Caco-2 (cell line): ENCODE measurements at regions not wholly inside any gene's neighbourhood (a gene's known extent, or its start where the extent isn't known, plus 50 kb on each side); places are given as distances from the start of the nearest gene placed in this dataset.

Experiments
- BruUV-seq: library from RNA; stranded (reverse); fragments of 400-500 nt; replicated peaks from 2 replicates; lab custom pipeline; 2021; lab: Mats Ljungman, UMichigan
- CTCF ChIA-PET: fragments of 300-600 bp; sonication (Branson Sonifier 250); formaldehyde crosslinking; loops from one replicate; lab custom pipeline; 2022; ENCODE audit warnings: antibody characterized with exemption; lab: Charles Lee
- POLR2A ChIA-PET: fragments of 300-600 bp; sonication (Branson Sonifier 250); formaldehyde crosslinking; loops from one replicate; lab custom pipeline; 2022; ENCODE audit warnings: antibody characterized with exemption; lab: Charles Lee
- DNase-seq, 2 experiments: peaks; one replicate each; pipeline versions ENCODE4 v3.0.0 to v3.0.0-alpha.2; 2020 to 2022
- H3K27me3 ChIP-seq: replicated peaks from 2 replicates; pipeline ENCODE4 v1.6.0; 2011; ENCODE audit warnings: low read length; ENCODE audit not compliant: control insufficient read depth, insufficient read depth
- H3K36me3 ChIP-seq: 2 replicates; pipeline ENCODE4 v1.5.1; 2011; ENCODE audit warnings: low read length; ENCODE audit not compliant: control insufficient read depth, insufficient read depth
- H3K4me1 ChIP-seq: fragments of 250-450 bp; sonication (Bioruptor Pico); 2 replicates; pipeline ENCODE4 v1.5.1; 2020; ENCODE audit warnings: mild to moderate bottlenecking
- H3K4me3 ChIP-seq: 2 replicates; pipeline ENCODE4 v1.5.1; 2011; ENCODE audit warnings: low read depth, mild to moderate bottlenecking, control low read depth, low read length
- H3K9me3 ChIP-seq: fragments of 250-450 bp; sonication (Bioruptor Pico); 2 replicates; pipeline ENCODE4 v1.5.1; 2020; ENCODE audit warnings: mild to moderate bottlenecking, moderate library complexity
- H3K27ac Mint-ChIP-seq: one replicate; pipeline ENCODE4 v1.8.0; 2022; ENCODE audit warnings: mixed read lengths; ENCODE audit not compliant: unreplicated experiment
- H3K27me3 Mint-ChIP-seq: one replicate; pipeline ENCODE4 v1.8.0; 2022; ENCODE audit warnings: mixed read lengths; ENCODE audit not compliant: insufficient read depth, unreplicated experiment
- H3K36me3 Mint-ChIP-seq: one replicate; pipeline ENCODE4 v1.8.0; 2022; ENCODE audit warnings: mild to moderate bottlenecking, mixed read lengths; ENCODE audit not compliant: insufficient read depth, unreplicated experiment
- H3K4me1 Mint-ChIP-seq: one replicate; pipeline ENCODE4 v1.8.0; 2022; ENCODE audit warnings: low read depth, mixed read lengths; ENCODE audit not compliant: unreplicated experiment
- H3K4me3 Mint-ChIP-seq: one replicate; pipeline ENCODE4 v1.8.0; 2022; ENCODE audit warnings: mild to moderate bottlenecking, moderate library complexity, mixed read lengths; ENCODE audit not compliant: unreplicated experiment
- H3K9me3 Mint-ChIP-seq: one replicate; pipeline ENCODE4 v1.8.0; 2022; ENCODE audit warnings: mixed read lengths; ENCODE audit not compliant: unreplicated experiment
- CTCF ChIP-seq, 2 experiments: fragments of 200-600 bp in 1 of 2; IDR thresholded peaks; 1 replicate in 1 of 2; 2 replicates in 1 of 2; pipeline versions ENCODE4 v1.5.1 to v1.8.0; 2011 to 2022; ENCODE audit warnings: antibody characterized with exemption in 1 of 2, control low read depth in 1 of 2, inconsistent platforms in 1 of 2, low read depth in 1 of 2, low read length in 1 of 2, mild to moderate bottlenecking in 1 of 2, moderate library complexity in 1 of 2; ENCODE audit not compliant: insufficient read depth in 1 of 2, severe bottlenecking in 1 of 2, unreplicated experiment in 1 of 2
- intact Hi-C: fragments of 100-400 bp; cut with micrococcal nuclease; formaldehyde crosslinking; loops from one replicate; pipeline ENCODE4 v1.10.0; 2022; ENCODE audit not compliant: unreplicated experiment

- H3K4me1 Mint-ChIP-seq, result no peaks in the 10 kb centered on the region
- no peak for DNase-seq
- CTCF ChIA-PET, result no interaction called here
- Histone ChIP-seq H3K4me3 (no peak overlapping the region), H3K36me3 (no peaks in the 10 kb centered on the region), H3K27me3 (no peaks in the 10 kb centered on the region), H3K9me3 (no peaks in the 10 kb centered on the region), H3K4me1 (no peaks in the 10 kb centered on the region)
- no TSS peak for BruUV-seq
- TF ChIP-seq CTCF (IDR thresholded peaks at IDR 0.05; ENCODE audit: insufficient read depth in 1 of 2, low read depth in 1 of 2, low read length in 1 of 2, severe bottlenecking in 1 of 2, unreplicated experiment in 1 of 2), result no peak
- intact Hi-C loops, result no loop called here
- no peak overlapping the region for H3K4me3 Mint-ChIP-seq
- POLR2A ChIA-PET, result no interaction called here
- H3K27ac Mint-ChIP-seq, result no peak overlapping the region
- no peaks in the 10 kb centered on the region for H3K9me3 Mint-ChIP-seq
- H3K36me3 Mint-ChIP-seq, result no peaks in the 10 kb centered on the region
- peaks cover 15% of the 10 kb centered on the region for H3K27me3 Mint-ChIP-seq
Measured at GRCh38 chr5:2992806-2993205, 241.3 kb upstream of the IRX2 start.

- Mint-ChIP-seq H3K27ac (no peak overlapping the region), H3K4me1 (no peaks in the 10 kb centered on the region), H3K27me3 (peaks cover 13% of the 10 kb centered on the region), H3K9me3 (peaks cover 4% of the 10 kb centered on the region), H3K36me3 (no peaks in the 10 kb centered on the region), H3K4me3 (no peak overlapping the region)
- no peaks in the 10 kb centered on the region for H3K36me3 ChIP-seq
- H3K27me3 ChIP-seq, result no peaks in the 10 kb centered on the region
- no peak for DNase-seq
- H3K9me3 ChIP-seq, result no peaks in the 10 kb centered on the region
- H3K4me1 ChIP-seq, result no peaks in the 10 kb centered on the region
- no TSS peak for BruUV-seq
- ChIA-PET CTCF (no interaction called here), POLR2A (no interaction called here)
- intact Hi-C loops, result no loop called here
- H3K4me3 ChIP-seq, result no peak overlapping the region
- TF ChIP-seq CTCF (IDR thresholded peaks at IDR 0.05; ENCODE audit: insufficient read depth in 1 of 2, low read depth in 1 of 2, low read length in 1 of 2, severe bottlenecking in 1 of 2, unreplicated experiment in 1 of 2), result no peak
Measured at GRCh38 chr5:2991884-2992283, 240.4 kb upstream of the IRX2 start.

- no peaks in the 10 kb centered on the region for H3K4me1 ChIP-seq
- no peaks in the 10 kb centered on the region for H3K36me3 Mint-ChIP-seq
- H3K9me3 Mint-ChIP-seq, result peaks cover 9% of the 10 kb centered on the region
- no peaks in the 10 kb centered on the region for H3K4me1 Mint-ChIP-seq
- H3K36me3 ChIP-seq, result no peaks in the 10 kb centered on the region
- H3K27me3 Mint-ChIP-seq, result peaks cover 10% of the 10 kb centered on the region
- DNase-seq, result no peak
- intact Hi-C loops, result no loop called here
- CTCF ChIA-PET, result no interaction called here
- BruUV-seq, result no TSS peak
- no peaks in the 10 kb centered on the region for H3K9me3 ChIP-seq
- no peak overlapping the region for H3K4me3 ChIP-seq
- H3K27ac Mint-ChIP-seq, result no peak overlapping the region
- no peak for TF ChIP-seq CTCF (IDR thresholded peaks at IDR 0.05; ENCODE audit: insufficient read depth in 1 of 2, low read depth in 1 of 2, low read length in 1 of 2, severe bottlenecking in 1 of 2, unreplicated experiment in 1 of 2)
- H3K27me3 ChIP-seq, result no peaks in the 10 kb centered on the region
- no peak overlapping the region for H3K4me3 Mint-ChIP-seq
- POLR2A ChIA-PET, result no interaction called here
Measured at GRCh38 chr5:2989517-2989916, 238.0 kb upstream of the IRX2 start.
